GM10266 (cell line): ENCODE measurements at regions not wholly inside any gene's neighbourhood (a gene's known extent, or its start where the extent isn't known, plus 50 kb on each side); places are given as distances from the start of the nearest gene placed in this dataset.

ENCODE experiments used
- DNase-seq: peaks from one replicate; pipeline ENCODE4 v3.0.0; 2012; ENCODE audit errors: extremely low spot score
- CTCF ChIP-seq: IDR thresholded peaks from 2 replicates; pipeline ENCODE4 v1.5.1; 2012; ENCODE audit warnings: mild to moderate bottlenecking, low read depth; ENCODE audit not compliant: control insufficient read depth, insufficient read depth; ENCODE audit errors: missing control alignments

- TF ChIP-seq CTCF = no peak
- no peak for DNase-seq
Measured at GRCh38 chr4:133801883-133802282, 399.7 kb downstream of the PABPC4L start.

GRCh38 chr4:133800966-133801365 is 400.6 kb downstream of the PABPC4L start:
- TF ChIP-seq CTCF = no peak
- no peak for DNase-seq

GRCh38 chr4:133799717-133800315 is 401.8 kb downstream of the PABPC4L start:
- no peak for DNase-seq
- no peak for TF ChIP-seq CTCF

- TF ChIP-seq CTCF = no peak
- DNase-seq = no peak
Measured at GRCh38 chr4:133777661-133778060, 423.9 kb downstream of the PABPC4L start.

- no peak for DNase-seq
- no peak for TF ChIP-seq CTCF
Measured at GRCh38 chr4:133776961-133777360, 424.6 kb downstream of the PABPC4L start.

- TF ChIP-seq CTCF = no peak
- DNase-seq = no peak
Measured at GRCh38 chr4:133776503-133776902, 425.1 kb downstream of the PABPC4L start.

GRCh38 chr4:133775881-133776280 is 425.7 kb downstream of the PABPC4L start:
- no peak for TF ChIP-seq CTCF
- DNase-seq = no peak
